Retina (tissue), 1 donor: ENCODE measurements at regions not wholly inside any gene's neighbourhood (a gene's known extent, or its start where the extent isn't known, plus 50 kb on each side); places are given as distances from the start of the nearest gene placed in this dataset.
A peak's percentile ranks its signal among the peaks of the same experiment; 100 is the strongest.
"Not testable (repeated sequence)": the region's sequence is repeated elsewhere in the genome, so short reads cannot be mapped to it uniquely, and the experiment has no call there.

Experiments
- DNase-seq: peaks from one replicate; pipeline ENCODE4 v3.0.0-alpha.2; 2016

- peak; percentile 72 for DNase-seq
These were observed 303.9 kb downstream of the C16orf95 start for GRCh38 chr16:87012954-87013938.

GRCh38 chr16:87014112-87014511 is 303.1 kb downstream of the C16orf95 start:
- DNase-seq = no peak

- DNase-seq = no peak
These were observed 302.2 kb downstream of the C16orf95 start for GRCh38 chr16:87015021-87015420.

- no peak for DNase-seq
These were observed 300.9 kb downstream of the C16orf95 start for GRCh38 chr16:87016046-87017035.

GRCh38 chr16:87017371-87018012 is 299.7 kb downstream of the C16orf95 start:
- no peak for DNase-seq

GRCh38 chr16:87025676-87026075 is 291.5 kb downstream of the C16orf95 start:
- DNase-seq = no peak

GRCh38 chr16:87027056-87027616 is 290.1 kb downstream of the C16orf95 start:
- no peak for DNase-seq

- DNase-seq = no peak
These were observed 288.5 kb downstream of the C16orf95 start for GRCh38 chr16:87028481-87029320.

- no peak for DNase-seq
These were observed 284.6 kb downstream of the C16orf95 start for GRCh38 chr16:87032554-87032953.

GRCh38 chr16:87033021-87033471 is 284.1 kb downstream of the C16orf95 start:
- no peak for DNase-seq

GRCh38 chr16:87033541-87034300 is 283.5 kb downstream of the C16orf95 start:
- no peak for DNase-seq

GRCh38 chr16:87034317-87034716 is 282.9 kb downstream of the C16orf95 start:
- DNase-seq = no peak

- DNase-seq = no peak
These were observed 282.1 kb downstream of the C16orf95 start for GRCh38 chr16:87035053-87035452.

GRCh38 chr16:87037012-87037411 is 280.2 kb downstream of the C16orf95 start:
- DNase-seq = no peak

GRCh38 chr16:87038528-87038927 is 278.7 kb downstream of the C16orf95 start:
- not testable (repeated sequence) for DNase-seq

GRCh38 chr16:87040169-87041117 is 276.7 kb downstream of the C16orf95 start:
- DNase-seq = no peak

- no peak for DNase-seq
These were observed 275.9 kb downstream of the C16orf95 start for GRCh38 chr16:87041286-87041685.

GRCh38 chr16:87042551-87043230 is 274.5 kb downstream of the C16orf95 start:
- DNase-seq = no peak
